ENCODE measurements at regions not wholly inside any gene's neighbourhood (a gene's known extent, or its start where the extent isn't known, plus 50 kb on each side); places are given as distances from the start of the nearest gene placed in this dataset.

- no peaks in the 10 kb centered on the region for H3K4me1 ChIP-seq
- 59% methylated on average over 4 of the region's 6 CpGs; no CpG with 5 or more reads in 1 of the 2 donors for WGBS, 2 donors (ENCODE audit: low coverage in 1 of 2)
- H3K36me3 ChIP-seq: no peaks in the 10 kb centered on the region
- no peak for TF ChIP-seq EP300 (IDR thresholded peaks at IDR 0.05; ENCODE audit: low read depth)
- no peak for TF ChIP-seq POLR2A (IDR thresholded peaks at IDR 0.05)
- TF ChIP-seq CTCF (IDR thresholded peaks at IDR 0.05): no peak
- no peak for TF ChIP-seq POLR2AphosphoS5 (IDR thresholded peaks at IDR 0.05)
- H3K27me3 ChIP-seq: no peaks in the 10 kb centered on the region
- no peak for DNase-seq
- H3K27ac ChIP-seq: no peak overlapping the region
- H3K4me3 ChIP-seq: no peak overlapping the region
- intact Hi-C loops (cut with DNase I; ENCODE audit: low total_unique reads): no loop called here
- H3K9me3 ChIP-seq: no peaks in the 10 kb centered on the region
- in situ Hi-C loops (cut with MboI; ENCODE audit: low pct_ligation_motif_present in 1 of 4, low pct_unique_long_range_greater_than_20kb in 1 of 4, low sequenced_read_pairs in 3 of 4): no loop called here
Measured at GRCh38 chr5:3392306-3392939, 203.2 kb upstream of the IRX1 start.

GRCh38 chr5:3391210-3391609, 204.4 kb upstream of the IRX1 start:
- 20 to 68% methylated on average over 1 to 7 of the region's 7 CpGs for WGBS, 2 donors (ENCODE audit: low coverage in 1 of 2)
- H3K36me3 ChIP-seq: no peaks in the 10 kb centered on the region
- no peak overlapping the region for H3K27ac ChIP-seq
- no peaks in the 10 kb centered on the region for H3K27me3 ChIP-seq
- DNase-seq: no peak
- H3K9me3 ChIP-seq: no peaks in the 10 kb centered on the region
- TF ChIP-seq POLR2A (IDR thresholded peaks at IDR 0.05) (no peak), EP300 (IDR thresholded peaks at IDR 0.05; ENCODE audit: low read depth) (no peak), POLR2AphosphoS5 (IDR thresholded peaks at IDR 0.05) (no peak), CTCF (IDR thresholded peaks at IDR 0.05) (no peak)
- H3K4me1 ChIP-seq: no peaks in the 10 kb centered on the region
- in situ Hi-C loops (cut with MboI; ENCODE audit: low pct_ligation_motif_present in 1 of 4, low pct_unique_long_range_greater_than_20kb in 1 of 4, low sequenced_read_pairs in 3 of 4): no loop called here
- intact Hi-C loops (cut with DNase I; ENCODE audit: low total_unique reads): no loop called here
- H3K4me3 ChIP-seq: no peak overlapping the region

- no peaks in the 10 kb centered on the region for H3K4me1 ChIP-seq
- TF ChIP-seq EP300 (IDR thresholded peaks at IDR 0.05; ENCODE audit: low read depth) (no peak), POLR2A (IDR thresholded peaks at IDR 0.05) (no peak), POLR2AphosphoS5 (IDR thresholded peaks at IDR 0.05) (no peak), CTCF (IDR thresholded peaks at IDR 0.05) (no peak)
- H3K9me3 ChIP-seq: no peaks in the 10 kb centered on the region
- no peaks in the 10 kb centered on the region for H3K36me3 ChIP-seq
- intact Hi-C loops (cut with DNase I; ENCODE audit: low total_unique reads): loop anchor here (2.0 kb wide), 1 partner anchor 29 kb away; no protein-coding TSS in a partner anchor
- H3K27ac ChIP-seq: no peak overlapping the region
- H3K4me3 ChIP-seq: no peak overlapping the region
- 69 to 76% methylated on average over 5 to 11 of the region's 11 CpGs for WGBS, 2 donors (ENCODE audit: low coverage in 1 of 2)
- H3K27me3 ChIP-seq: no peaks in the 10 kb centered on the region
- in situ Hi-C loops (cut with MboI; ENCODE audit: low pct_ligation_motif_present in 1 of 4, low pct_unique_long_range_greater_than_20kb in 1 of 4, low sequenced_read_pairs in 3 of 4): no loop called here
- no peak for DNase-seq
Measured at GRCh38 chr5:3389471-3390026, 206.1 kb upstream of the IRX1 start.

GRCh38 chr5:3386637-3387036, 209.0 kb upstream of the IRX1 start:
- 82 to 90% methylated on average over 9 to 17 of the region's 17 CpGs for WGBS, 2 donors (ENCODE audit: low coverage in 1 of 2)
- no peak overlapping the region for H3K4me3 ChIP-seq
- intact Hi-C loops (cut with DNase I; ENCODE audit: low total_unique reads): no loop called here
- H3K36me3 ChIP-seq: no peaks in the 10 kb centered on the region
- no peaks in the 10 kb centered on the region for H3K4me1 ChIP-seq
- H3K9me3 ChIP-seq: no peaks in the 10 kb centered on the region
- in situ Hi-C loops (cut with MboI; ENCODE audit: low pct_ligation_motif_present in 1 of 4, low pct_unique_long_range_greater_than_20kb in 1 of 4, low sequenced_read_pairs in 3 of 4): no loop called here
- no peak for DNase-seq
- TF ChIP-seq POLR2A (IDR thresholded peaks at IDR 0.05) (no peak), EP300 (IDR thresholded peaks at IDR 0.05; ENCODE audit: low read depth) (no peak), POLR2AphosphoS5 (IDR thresholded peaks at IDR 0.05) (no peak), CTCF (IDR thresholded peaks at IDR 0.05) (no peak)
- H3K27ac ChIP-seq: no peak overlapping the region
- no peaks in the 10 kb centered on the region for H3K27me3 ChIP-seq

Data from transverse colon (tissue), 4 donors.